ENCODE measurements at regions not wholly inside any gene's neighbourhood (a gene's known extent, or its start where the extent isn't known, plus 50 kb on each side); places are given as distances from the start of the nearest gene placed in this dataset.
A peak's percentile ranks its signal among the peaks of the same experiment; 100 is the strongest.

GRCh38 chr12:31780096-31780495, 51.3 kb upstream of the AMN1 start:
- DNase-seq (ENCODE audit: low read depth in 1 of 2, low spot score in 1 of 2) = no peak
- TF ChIP-seq JUND (IDR thresholded peaks at IDR 0.05; ENCODE audit: low read depth) = no peak
- in situ Hi-C loops (cut with HindIII; ENCODE audit: low pct_unique_long_range_greater_than_20kb, low sequenced_read_pairs) = no loop called here

GRCh38 chr12:31778687-31779086, 49.9 kb upstream of the AMN1 start:
- no peak for TF ChIP-seq JUND (IDR thresholded peaks at IDR 0.05; ENCODE audit: low read depth)
- DNase-seq (ENCODE audit: low read depth in 1 of 2, low spot score in 1 of 2) = peak in 1 of 2 experiments; percentile 31
- in situ Hi-C loops (cut with HindIII; ENCODE audit: low pct_unique_long_range_greater_than_20kb, low sequenced_read_pairs) = no loop called here

All from T47D (cell line).